Thymus (tissue), 11 donors: ENCODE measurements at regions not wholly inside any gene's neighbourhood (a gene's known extent, or its start where the extent isn't known, plus 50 kb on each side); places are given as distances from the start of the nearest gene placed in this dataset.

Experiments used
- DNase-seq, 9 donors: peaks; one replicate each; pipeline ENCODE4 v3.0.0-alpha.2; 2013; ENCODE audit warnings: low spot score in 9 of 9, low read depth in 6 of 9, missing footprints in 1 of 9
- H3K27ac ChIP-seq, 2 donors: one replicate each; pipeline ENCODE4 v1.5.1; 2013; ENCODE audit warnings: control low read depth in 1 of 2, low read depth in 1 of 2, low read length in 1 of 2, mild to moderate bottlenecking in 1 of 2, moderate library complexity in 1 of 2
- H3K27me3 ChIP-seq, 2 donors: one replicate each; pipeline ENCODE4 v1.5.1; 2013; ENCODE audit warnings: low read length in 1 of 2; ENCODE audit not compliant: control insufficient read depth in 2 of 2, insufficient read depth in 1 of 2
- H3K36me3 ChIP-seq, 2 donors: one replicate each; pipeline ENCODE4 v1.5.1; 2013; ENCODE audit warnings: low read length in 1 of 2, mild to moderate bottlenecking in 1 of 2, moderate library complexity in 1 of 2; ENCODE audit not compliant: control insufficient read depth in 2 of 2, insufficient read depth in 2 of 2
- H3K4me1 ChIP-seq, 2 donors: one replicate each; pipeline ENCODE4 v1.5.1; 2013; ENCODE audit warnings: low read length in 2 of 2; ENCODE audit not compliant: control insufficient read depth in 2 of 2, insufficient read depth in 2 of 2
- H3K4me3 ChIP-seq, 2 donors: one replicate each; pipeline ENCODE4 v1.5.1; 2013; ENCODE audit warnings: low read length in 2 of 2, control low read depth in 1 of 2, mild to moderate bottlenecking in 1 of 2
- H3K9me3 ChIP-seq, 2 donors: one replicate each; pipeline ENCODE4 v1.5.1; 2013; ENCODE audit warnings: low read length in 1 of 2, mild to moderate bottlenecking in 1 of 2; ENCODE audit not compliant: control insufficient read depth in 2 of 2, insufficient read depth in 1 of 2
- WGBS: extraction: QIAGEN DNeasy Blood & Tissue Kit; methylation state at CpG from one replicate; pipeline ENCODE4 v1.1.7; 2013; 5-methylcytosine and 5-hydroxymethylcytosine counted together
- donor health status: healthy.

DNA sequence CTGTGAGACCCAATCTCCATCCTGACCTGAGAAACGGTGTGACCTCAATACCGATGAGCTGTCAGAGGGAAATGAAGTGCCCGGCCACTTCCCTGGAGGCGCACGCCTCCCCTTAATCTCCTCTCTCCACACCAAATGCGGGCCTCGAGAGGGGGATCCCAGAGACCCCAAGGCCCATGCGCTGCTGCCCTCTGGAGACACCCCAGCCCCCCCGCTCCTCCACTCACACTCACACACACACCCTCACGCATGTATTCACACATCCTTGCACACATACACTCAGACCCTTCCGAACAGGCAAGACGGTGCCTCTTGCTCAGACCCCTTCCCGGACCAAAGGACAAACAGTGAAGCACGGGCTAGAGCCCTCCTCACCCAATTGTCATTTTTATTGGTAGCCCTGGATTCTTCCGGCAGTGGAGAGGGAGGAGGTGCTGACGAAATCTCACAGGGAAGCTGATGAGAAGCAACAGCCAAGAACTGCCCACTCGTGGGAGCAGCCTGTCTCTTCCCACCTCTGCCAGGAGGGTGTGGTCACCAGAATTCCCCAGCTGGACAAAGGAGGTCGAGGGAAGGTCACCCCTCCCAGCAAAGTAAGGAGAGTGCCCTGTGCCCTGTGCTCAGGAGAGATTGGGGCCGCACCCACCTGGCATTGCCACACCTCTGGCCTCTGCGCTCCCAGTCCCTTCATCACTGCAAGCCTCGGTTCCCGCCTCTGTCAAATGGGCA is 136.0 kb upstream of the TNRC6C start:
- WGBS: 92% methylated on average over 22 of the region's 22 CpGs
- H3K27ac ChIP-seq: no peak overlapping the region
- no peak overlapping the region for H3K4me3 ChIP-seq
- no peaks in the 10 kb centered on the region for H3K36me3 ChIP-seq
- H3K9me3 ChIP-seq: peaks cover 0 to 9% of the 10 kb centered on the region in 2 donors
- no peak for DNase-seq
- peaks cover 6 to 41% of the 10 kb centered on the region in 2 donors for H3K4me1 ChIP-seq
- H3K27me3 ChIP-seq: no peaks in the 10 kb centered on the region

DNA sequence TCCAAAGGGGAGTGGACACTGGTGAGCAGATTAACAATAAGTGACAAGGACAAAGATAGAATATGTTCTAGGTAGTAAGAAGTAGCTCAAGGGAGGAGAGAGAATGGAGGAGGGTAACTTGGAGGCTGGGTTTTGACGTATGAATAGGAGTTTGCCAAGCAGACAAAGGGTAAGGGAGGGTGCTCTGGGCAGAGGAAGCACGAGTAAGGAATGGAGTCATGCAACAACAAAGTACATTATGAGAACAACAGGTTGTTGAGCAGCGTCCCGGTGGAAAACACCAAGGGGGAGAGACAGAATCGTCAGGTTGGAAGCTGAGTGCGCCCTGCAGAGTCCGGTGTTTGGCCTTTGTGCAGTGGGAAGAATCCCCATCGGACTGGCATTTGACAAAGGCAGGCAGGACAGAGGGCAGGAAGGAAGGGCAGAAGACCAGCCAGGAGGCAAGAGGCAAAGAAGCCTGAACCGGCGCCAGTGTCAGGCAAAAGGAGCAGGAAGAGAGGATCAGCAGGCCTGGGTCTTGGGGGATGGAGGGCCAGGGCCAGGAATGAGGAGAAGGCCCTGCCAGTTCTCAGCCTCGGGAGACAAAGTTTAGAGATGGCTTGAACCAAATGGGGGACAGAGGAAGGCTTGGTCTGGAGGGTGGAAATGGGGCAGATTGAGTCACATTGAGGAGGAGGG is 134.3 kb upstream of the TNRC6C start:
- H3K36me3 ChIP-seq: no peaks in the 10 kb centered on the region
- no peaks in the 10 kb centered on the region for H3K27me3 ChIP-seq
- peaks cover 6 to 48% of the 10 kb centered on the region in 2 donors for H3K4me1 ChIP-seq
- H3K27ac ChIP-seq: peak overlapping the region in 1 of 2 donors; percentile 40
- 95% methylated on average over 11 of the region's 11 CpGs for WGBS
- DNase-seq: no peak
- H3K4me3 ChIP-seq: no peak overlapping the region
- peaks cover 0 to 6% of the 10 kb centered on the region in 2 donors for H3K9me3 ChIP-seq

DNA sequence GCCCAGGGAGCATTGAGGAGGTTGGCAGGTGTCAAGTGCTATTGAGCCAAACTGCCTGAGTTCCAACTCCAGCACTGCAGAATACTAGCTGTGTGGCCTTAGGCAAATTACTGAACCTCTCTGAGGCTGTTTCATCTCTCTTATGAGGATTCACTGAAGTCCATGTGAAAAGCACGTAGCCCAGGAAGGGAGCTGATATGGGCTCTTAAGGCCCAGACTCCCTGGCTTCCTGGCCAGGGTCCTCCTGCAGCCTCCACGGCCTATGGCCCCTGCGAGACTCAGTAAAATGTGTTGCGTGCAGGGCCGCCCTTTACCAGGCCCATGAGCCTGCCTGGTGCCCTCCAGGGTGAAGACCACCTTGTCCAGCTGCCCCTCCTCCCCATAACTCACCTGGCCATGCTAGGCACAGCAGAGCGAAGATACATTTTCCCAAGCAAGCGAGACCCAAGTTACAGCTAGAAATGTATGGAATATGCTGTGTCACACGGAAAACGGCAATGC is 133.7 kb upstream of the TNRC6C start:
- H3K27me3 ChIP-seq: no peaks in the 10 kb centered on the region
- no peak for DNase-seq

DNA sequence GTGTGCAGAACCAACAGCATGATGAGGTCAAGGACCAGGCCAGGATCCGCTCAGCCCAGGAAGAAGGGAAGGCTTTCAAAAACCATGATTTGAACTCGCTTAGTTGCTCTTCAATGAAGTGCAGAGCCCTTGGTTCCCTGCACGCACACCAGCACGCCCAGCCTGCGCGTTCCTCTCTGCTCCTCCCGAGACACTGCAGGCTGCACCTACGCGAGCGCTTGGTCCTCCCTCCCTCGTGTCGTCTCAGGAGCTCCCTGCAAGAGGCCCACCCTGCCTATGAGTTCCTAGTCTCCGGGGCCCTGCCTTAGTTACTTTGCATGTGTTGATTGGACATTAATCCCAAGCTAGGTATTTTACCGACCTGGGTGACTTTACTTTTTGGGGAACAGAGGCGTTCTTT is 132.9 kb upstream of the TNRC6C start:
- peaks cover 0 to 6% of the 10 kb centered on the region in 2 donors for H3K9me3 ChIP-seq
- H3K4me3 ChIP-seq: no peak overlapping the region
- peaks cover 12 to 62% of the 10 kb centered on the region in 2 donors for H3K4me1 ChIP-seq
- H3K36me3 ChIP-seq: no peaks in the 10 kb centered on the region
- WGBS: 96% methylated on average over 15 of the region's 15 CpGs
- no peak overlapping the region for H3K27ac ChIP-seq
- peak in 1 of 9 donors; percentile 29 for DNase-seq
- H3K27me3 ChIP-seq: no peaks in the 10 kb centered on the region

More for the DNA sequence above, 133.7 kb upstream of the TNRC6C start:
- peaks cover 0 to 6% of the 10 kb centered on the region in 2 donors for H3K9me3 ChIP-seq
- H3K27ac ChIP-seq: no peak overlapping the region
- WGBS: 98% methylated on average over 9 of the region's 9 CpGs
- no peak overlapping the region for H3K4me3 ChIP-seq
- H3K4me1 ChIP-seq: peaks cover 9 to 54% of the 10 kb centered on the region in 2 donors
- H3K36me3 ChIP-seq: no peaks in the 10 kb centered on the region

DNA sequence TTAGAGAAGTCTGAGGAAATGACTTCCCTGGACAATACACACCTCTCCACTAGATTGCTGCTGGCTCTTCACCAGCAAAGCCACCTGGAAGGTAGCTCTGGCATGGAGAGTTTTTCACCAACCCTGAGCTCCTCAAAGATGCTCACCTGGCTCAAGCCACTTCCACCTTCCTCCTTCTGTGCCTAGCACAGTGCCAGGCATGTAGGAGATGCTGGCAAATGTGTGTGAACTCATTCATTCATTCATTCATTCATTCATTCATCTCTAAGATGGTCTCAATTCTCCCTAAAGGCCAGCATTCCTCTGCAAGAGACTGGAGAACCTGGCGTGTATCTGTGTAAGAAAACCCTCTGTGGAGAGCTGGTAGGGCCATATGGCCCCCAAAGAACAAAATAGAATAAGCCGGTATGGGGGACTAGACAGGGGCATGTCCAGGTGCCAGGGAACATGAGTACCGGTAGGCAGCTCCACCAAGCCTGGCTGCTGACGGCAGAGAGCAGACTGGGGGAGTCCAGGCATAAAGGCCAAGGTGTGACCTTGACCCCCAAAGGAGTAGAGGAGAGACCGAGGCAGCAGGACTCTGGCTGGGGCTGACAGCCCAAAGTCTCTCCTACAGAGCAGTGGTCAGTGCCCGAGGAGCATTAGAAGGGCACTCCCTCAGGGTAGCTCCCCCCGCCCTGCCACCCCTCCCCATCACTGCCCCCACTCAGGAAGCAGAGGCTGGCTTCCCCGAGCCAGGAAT is 132.2 kb upstream of the TNRC6C start:
- H3K27ac ChIP-seq: no peak overlapping the region
- no peak for DNase-seq
- no peaks in the 10 kb centered on the region for H3K27me3 ChIP-seq
- 99% methylated on average over 8 of the region's 8 CpGs for WGBS
- peaks cover 0 to 3% of the 10 kb centered on the region in 2 donors for H3K9me3 ChIP-seq
- H3K4me1 ChIP-seq: peaks cover 12 to 67% of the 10 kb centered on the region in 2 donors
- no peak overlapping the region for H3K4me3 ChIP-seq
- H3K36me3 ChIP-seq: no peaks in the 10 kb centered on the region

DNA sequence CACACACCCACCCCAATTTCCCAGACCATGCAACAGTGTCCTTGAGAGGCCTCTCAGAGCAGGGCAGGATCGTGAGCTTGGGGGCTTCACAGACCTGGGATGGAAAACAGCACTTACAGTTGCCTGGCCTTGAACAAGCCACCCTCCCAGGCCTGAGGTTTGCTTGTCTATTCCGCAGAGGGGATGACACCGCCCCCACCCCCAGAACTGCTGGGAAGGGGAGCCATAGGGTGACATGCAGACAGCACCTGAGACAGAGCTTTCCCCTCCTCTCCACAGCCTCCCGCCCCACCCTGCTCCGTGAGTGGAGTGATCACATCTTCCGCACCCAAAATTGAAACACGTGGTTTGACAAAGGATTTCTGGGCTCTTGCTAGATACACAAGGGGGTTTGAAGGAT is 131.5 kb upstream of the TNRC6C start:
- no peak overlapping the region for H3K4me3 ChIP-seq
- DNase-seq: no peak
- H3K36me3 ChIP-seq: no peaks in the 10 kb centered on the region
- peaks cover 8 to 59% of the 10 kb centered on the region in 2 donors for H3K4me1 ChIP-seq
- no peaks in the 10 kb centered on the region for H3K27me3 ChIP-seq
- H3K27ac ChIP-seq: no peak overlapping the region
- 86% methylated on average over 7 of the region's 7 CpGs for WGBS
- no peaks in the 10 kb centered on the region for H3K9me3 ChIP-seq

DNA sequence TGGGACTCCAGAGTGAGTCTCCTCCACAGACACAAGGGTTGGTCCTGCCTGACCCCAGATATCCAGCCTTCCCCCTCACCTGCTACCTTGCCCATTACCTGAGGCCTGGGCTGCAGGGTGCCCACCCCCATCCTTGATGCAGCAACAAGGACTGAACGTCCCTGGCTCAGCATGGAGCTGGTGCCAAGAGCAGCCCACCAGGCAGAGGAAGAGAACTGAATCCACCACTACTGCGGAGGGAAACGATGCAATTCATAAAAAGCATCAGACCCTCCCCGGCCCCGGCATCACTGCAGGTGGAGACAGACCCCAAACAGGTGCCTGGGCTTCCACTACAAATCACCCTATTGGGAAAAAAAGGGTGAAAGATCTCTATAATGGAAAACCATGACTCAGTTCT is 131.0 kb upstream of the TNRC6C start:
- WGBS: 92% methylated on average over 5 of the region's 5 CpGs
- H3K27ac ChIP-seq: no peak overlapping the region
- no peak overlapping the region for H3K4me3 ChIP-seq
- no peaks in the 10 kb centered on the region for H3K9me3 ChIP-seq
- DNase-seq: no peak
- H3K4me1 ChIP-seq: peaks cover 6 to 55% of the 10 kb centered on the region in 2 donors
- no peaks in the 10 kb centered on the region for H3K27me3 ChIP-seq
- no peaks in the 10 kb centered on the region for H3K36me3 ChIP-seq

DNA sequence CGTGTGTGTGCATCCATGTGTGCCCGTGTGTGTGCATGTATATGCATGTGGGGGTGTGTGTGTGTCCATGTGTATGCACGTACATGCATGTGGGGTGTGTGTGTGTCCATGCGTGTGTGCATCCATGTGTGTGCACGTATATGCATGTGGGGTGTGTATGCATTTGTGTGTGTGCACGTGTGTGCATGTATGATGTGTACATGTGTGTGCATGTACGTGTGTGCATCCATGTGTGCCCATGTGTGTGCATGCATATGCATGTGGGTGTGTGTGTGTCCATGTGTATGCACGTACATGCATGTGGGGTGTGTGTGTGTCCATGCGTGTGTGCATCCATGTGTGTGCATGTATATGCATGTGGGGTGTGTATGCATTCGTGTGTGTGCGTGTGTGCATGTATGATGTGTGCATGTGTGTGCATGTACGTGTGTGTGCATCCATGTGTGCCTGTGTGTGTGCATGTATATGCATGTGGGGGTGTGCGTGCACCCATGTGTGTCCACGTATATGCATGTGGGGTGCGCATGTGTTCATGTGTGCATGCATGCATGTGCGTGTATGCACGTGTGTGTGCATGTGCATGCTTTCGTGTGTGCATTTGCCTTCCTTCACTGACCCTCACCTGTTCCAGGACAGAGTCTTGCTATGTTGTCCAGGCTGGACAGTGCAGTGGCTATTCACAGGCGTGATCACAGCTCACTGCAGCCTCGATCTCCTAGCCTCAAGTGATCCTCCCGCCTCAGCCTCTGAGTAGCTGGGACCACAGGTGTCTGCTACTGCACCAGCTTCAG is 129.6 kb upstream of the TNRC6C start:
- DNase-seq: peak in 1 of 9 donors; percentile 34
- Histone ChIP-seq H3K4me1 (peaks cover 6 to 52% of the 10 kb centered on the region in 2 donors), H3K27me3 (no peaks in the 10 kb centered on the region), H3K4me3 (no peak overlapping the region), H3K27ac (no peak overlapping the region), H3K36me3 (no peaks in the 10 kb centered on the region), H3K9me3 (no peaks in the 10 kb centered on the region)
- WGBS: 97% methylated on average over 21 of the region's 21 CpGs
